ENCODE measurements at regions not wholly inside any gene's neighbourhood (a gene's known extent, or its start where the extent isn't known, plus 50 kb on each side); places are given as distances from the start of the nearest gene placed in this dataset.

DNA sequence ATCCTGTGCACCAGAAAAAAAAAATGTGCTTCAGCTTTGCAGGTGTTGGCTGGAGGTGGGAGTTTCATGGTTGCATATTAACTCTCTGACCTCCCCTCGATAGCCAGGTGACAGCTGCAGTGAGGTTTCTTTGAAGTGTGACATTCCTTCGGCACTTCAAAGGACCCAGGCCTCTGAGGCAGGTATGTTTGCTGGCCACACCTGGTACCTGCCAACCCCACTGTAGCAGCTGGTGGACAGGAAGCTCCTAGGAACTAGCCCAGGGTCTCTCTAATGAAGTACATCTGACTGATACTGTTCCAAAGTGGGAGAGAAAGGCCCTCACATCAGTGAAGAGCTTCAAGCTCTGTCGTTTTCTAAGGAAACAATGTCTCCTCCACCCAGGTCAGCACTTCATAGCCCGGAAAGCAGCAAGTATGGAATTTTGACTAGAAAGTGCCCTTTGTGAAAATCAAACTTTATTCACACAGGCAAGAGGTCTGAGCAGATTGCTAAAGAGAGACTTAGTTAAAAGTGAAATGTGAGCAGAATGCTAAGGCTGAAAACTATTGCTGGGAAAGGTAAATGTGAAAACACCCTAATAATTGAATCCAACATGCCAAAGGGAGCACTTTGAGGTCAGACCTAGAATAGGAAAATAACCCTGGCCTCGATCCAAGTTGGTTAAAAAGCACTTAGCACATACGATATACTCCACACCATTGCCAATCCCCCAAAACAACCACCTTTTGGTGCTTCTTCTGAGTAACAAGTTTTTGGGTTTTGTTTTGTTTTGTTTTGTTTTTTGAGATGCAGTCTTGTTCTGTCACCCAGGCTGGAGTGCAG lies 71.3 kb downstream of the PHLDA1 start:
- H3K27me3 ChIP-seq (ENCODE audit: control insufficient read depth in 4 of 4, insufficient read depth in 4 of 4, low read length in 3 of 4) = no peaks in the 10 kb centered on the region
- H3K4me3 ChIP-seq (ENCODE audit: low read depth in 1 of 3, low read length in 3 of 3) = no peak overlapping the region
- TF ChIP-seq FOXA2 (IDR thresholded peaks at IDR 0.05) (no peak), RXRA (IDR thresholded peaks at IDR 0.05) (no peak), SP1 (IDR thresholded peaks at IDR 0.05) (no peak), REST (IDR thresholded peaks at IDR 0.05) (peak; percentile 95), FOXA1 (IDR thresholded peaks at IDR 0.05) (no peak)
- H3K4me1 ChIP-seq (ENCODE audit: control insufficient read depth in 4 of 4, insufficient read depth in 4 of 4, low read length in 3 of 4) = peaks cover 0 to 6% (median 2%) of the 10 kb centered on the region in 4 donors
- no peaks in the 10 kb centered on the region for H3K9me3 ChIP-seq (ENCODE audit: control insufficient read depth in 4 of 4, low read length in 3 of 4)
- no peak overlapping the region for H3K9ac ChIP-seq (ENCODE audit: low read depth in 1 of 2, low read length in 2 of 2)
- 46% methylated on average over 6 of the region's 6 CpGs for WGBS
- H3K36me3 ChIP-seq (ENCODE audit: control insufficient read depth in 4 of 4, insufficient read depth in 3 of 4, low read depth in 1 of 4, low read length in 3 of 4) = no peaks in the 10 kb centered on the region
- DNase-seq (ENCODE audit: low spot score) = no peak
- H3K27ac ChIP-seq (ENCODE audit: low read depth in 1 of 2, low read length in 2 of 2) = no peak overlapping the region

- Histone ChIP-seq H3K9me3 (ENCODE audit: control insufficient read depth in 4 of 4, low read length in 3 of 4) (no peaks in the 10 kb centered on the region), H3K27ac (ENCODE audit: low read depth in 1 of 2, low read length in 2 of 2) (no peak overlapping the region), H3K27me3 (ENCODE audit: control insufficient read depth in 4 of 4, insufficient read depth in 4 of 4, low read length in 3 of 4) (no peaks in the 10 kb centered on the region), H3K4me3 (ENCODE audit: low read depth in 1 of 3, low read length in 3 of 3) (no peak overlapping the region), H3K36me3 (ENCODE audit: control insufficient read depth in 4 of 4, insufficient read depth in 3 of 4, low read depth in 1 of 4, low read length in 3 of 4) (no peaks in the 10 kb centered on the region), H3K9ac (ENCODE audit: low read depth in 1 of 2, low read length in 2 of 2) (no peak overlapping the region), H3K4me1 (ENCODE audit: control insufficient read depth in 4 of 4, insufficient read depth in 4 of 4, low read length in 3 of 4) (peaks cover 0 to 6% (median 2%) of the 10 kb centered on the region in 4 donors)
- DNase-seq (ENCODE audit: low spot score) = no peak
- 66% methylated on average over 2 of the region's 2 CpGs for WGBS
- TF ChIP-seq YY1 (IDR thresholded peaks at IDR 0.05) (no peak), SP1 (IDR thresholded peaks at IDR 0.05) (no peak), REST (IDR thresholded peaks at IDR 0.05) (no peak)
Measured at GRCh38 chr12:75959506-75959905, 72.1 kb downstream of the PHLDA1 start.

- Histone ChIP-seq H3K36me3 (ENCODE audit: control insufficient read depth in 4 of 4, insufficient read depth in 3 of 4, low read depth in 1 of 4, low read length in 3 of 4) (no peaks in the 10 kb centered on the region), H3K9ac (ENCODE audit: low read depth in 1 of 2, low read length in 2 of 2) (no peak overlapping the region), H3K9me3 (ENCODE audit: control insufficient read depth in 4 of 4, low read length in 3 of 4) (no peaks in the 10 kb centered on the region), H3K27ac (ENCODE audit: low read depth in 1 of 2, low read length in 2 of 2) (no peak overlapping the region), H3K4me1 (ENCODE audit: control insufficient read depth in 4 of 4, insufficient read depth in 4 of 4, low read length in 3 of 4) (peaks cover 0 to 6% (median 2%) of the 10 kb centered on the region in 4 donors), H3K4me3 (ENCODE audit: low read depth in 1 of 3, low read length in 3 of 3) (no peak overlapping the region), H3K27me3 (ENCODE audit: control insufficient read depth in 4 of 4, insufficient read depth in 4 of 4, low read length in 3 of 4) (no peaks in the 10 kb centered on the region)
- WGBS = 84% methylated on average over 2 of the region's 2 CpGs
- TF ChIP-seq NR2F2 (IDR thresholded peaks at IDR 0.05) (no peak), HNF4A (conservative IDR thresholded peaks at IDR 0.05) (no peak), TAF1 (conservative IDR thresholded peaks at IDR 0.05) (no peak), ZBTB33 (IDR thresholded peaks at IDR 0.05) (no peak), RXRA (IDR thresholded peaks at IDR 0.05) (no peak), REST (IDR thresholded peaks at IDR 0.05) (no peak), CTCF (IDR thresholded peaks at IDR 0.05; ENCODE audit: low read depth, low read length, missing input control) (no peak)
- DNase-seq (ENCODE audit: low spot score) = no peak
Measured at GRCh38 chr12:75959060-75959459, 72.5 kb downstream of the PHLDA1 start.

Measured in liver (tissue), 8 donors.